Fibroblast of lung (primary cell): ENCODE measurements at regions not wholly inside any gene's neighbourhood (a gene's known extent, or its start where the extent isn't known, plus 50 kb on each side); places are given as distances from the start of the nearest gene placed in this dataset.
"Not testable (repeated sequence)": the region's sequence is repeated elsewhere in the genome, so short reads cannot be mapped to it uniquely, and the experiment has no call there.

Source experiments
- DNase-seq, 2 donors: peaks; one replicate each; pipeline versions ENCODE4 v3.0.0 to v3.0.0-alpha.2; 2010; ENCODE audit warnings: low read depth in 2 of 2
- H2AFZ ChIP-seq: 2 replicates; pipeline ENCODE4 v1.5.1; 2012; ENCODE audit warnings: low read length, control low read depth, inconsistent platforms
- H3K27ac ChIP-seq: 2 replicates; pipeline ENCODE4 v1.5.1; 2011; ENCODE audit warnings: low read length, control low read depth; ENCODE audit not compliant: insufficient read depth
- H3K27me3 ChIP-seq: 2 replicates; pipeline ENCODE4 v1.5.1; 2011; ENCODE audit warnings: mild to moderate bottlenecking, low read length; ENCODE audit not compliant: control insufficient read depth, insufficient read depth
- H3K36me3 ChIP-seq: 2 replicates; pipeline ENCODE4 v1.5.1; 2011; ENCODE audit warnings: low read length; ENCODE audit not compliant: control insufficient read depth, insufficient read depth
- H3K4me1 ChIP-seq: 2 replicates; pipeline ENCODE4 v1.5.1; 2011; ENCODE audit warnings: low read length; ENCODE audit not compliant: control insufficient read depth, insufficient read depth; ENCODE audit errors: extremely low read depth
- H3K4me2 ChIP-seq: 2 replicates; pipeline ENCODE4 v1.5.1; 2011; ENCODE audit warnings: low read length, control low read depth; ENCODE audit not compliant: insufficient read depth; ENCODE audit errors: extremely low read depth
- H3K4me3 ChIP-seq, 4 experiments: fragments of 200-600 bp in 1 of 4; sonication (generic) in 1 of 4; replicated peaks in 1 of 4; 2 replicates each; pipeline ENCODE4 v1.5.1; 2011 to 2016; ENCODE audit warnings: low read length in 4 of 4, low read depth in 3 of 4, mild to moderate bottlenecking in 3 of 4, control low read depth in 2 of 4, inconsistent platforms in 1 of 4, mixed read lengths in 1 of 4; ENCODE audit not compliant: insufficient read depth in 1 of 4; ENCODE audit errors: control extremely low read depth in 1 of 4
- H3K79me2 ChIP-seq: 2 replicates; pipeline ENCODE4 v1.5.1; 2012; ENCODE audit warnings: mild to moderate bottlenecking, low read length, inconsistent platforms; ENCODE audit not compliant: control insufficient read depth, insufficient read depth
- H3K9ac ChIP-seq: 2 replicates; pipeline ENCODE4 v1.5.1; 2011; ENCODE audit warnings: mild to moderate bottlenecking, low read length, control low read depth; ENCODE audit not compliant: insufficient read depth
- H3K9me3 ChIP-seq: 2 replicates; pipeline ENCODE4 v1.5.1; 2012; ENCODE audit warnings: low read depth, low read length; ENCODE audit not compliant: control insufficient read depth, insufficient read depth
- H4K20me1 ChIP-seq: 2 replicates; pipeline ENCODE4 v1.5.1; 2011; ENCODE audit warnings: low read length; ENCODE audit not compliant: control insufficient read depth, insufficient read depth; ENCODE audit errors: extremely low read depth
- CTCF ChIP-seq, 2 donors: IDR thresholded peaks in 1 of 2; conservative IDR thresholded peaks in 1 of 2; 1 replicate in 1 of 2; 2 replicates in 1 of 2; pipeline ENCODE4 v1.5.1; 2011 to 2012; ENCODE audit warnings: low read length in 2 of 2, control low read depth in 1 of 2, inconsistent platforms in 1 of 2, low read depth in 1 of 2, mild to moderate bottlenecking in 1 of 2
- EZH2 ChIP-seq: IDR thresholded peaks from 2 replicates; pipeline ENCODE4 v1.5.1; 2012; ENCODE audit warnings: low read length, control low read depth, mild to moderate bottlenecking; ENCODE audit errors: missing control alignments

- Histone ChIP-seq H3K4me1 (no peaks in the 10 kb centered on the region), H3K9ac (no peak overlapping the region), H3K27me3 (no peaks in the 10 kb centered on the region), H3K79me2 (no peaks in the 10 kb centered on the region), H3K4me2 (no peak overlapping the region), H3K27ac (no peak overlapping the region), H3K4me3 (no peak overlapping the region), H2AFZ (no peak overlapping the region), H3K36me3 (no peaks in the 10 kb centered on the region), H4K20me1 (no peaks in the 10 kb centered on the region), H3K9me3 (no peaks in the 10 kb centered on the region)
- no peak for DNase-seq
- TF ChIP-seq CTCF (conservative IDR thresholded peaks at IDR 0.05 in 1 of 2, IDR thresholded peaks at IDR 0.05 in 1 of 2; ENCODE audit: low read depth in 1 of 2, low read length in 2 of 2) (no peak), EZH2 (no peak)
These were observed 135.8 kb upstream of the FOXD4L5 start for GRCh38 chr9:65420771-65421170.

- H2AFZ ChIP-seq, H3K27ac ChIP-seq, H3K4me2 ChIP-seq, H3K27me3 ChIP-seq, H3K36me3 ChIP-seq, H3K9me3 ChIP-seq, H3K4me3 ChIP-seq, H3K9ac ChIP-seq, H4K20me1 ChIP-seq, H3K4me1 ChIP-seq, DNase-seq, H3K79me2 ChIP-seq: not testable (repeated sequence)
These were observed 134.0 kb upstream of the FOXD4L5 start for GRCh38 chr9:65418966-65419365.

- H3K9me3 ChIP-seq, H3K79me2 ChIP-seq, H3K27ac ChIP-seq, H3K9ac ChIP-seq, H3K4me2 ChIP-seq, H3K4me3 ChIP-seq, H3K4me1 ChIP-seq, H3K27me3 ChIP-seq, H4K20me1 ChIP-seq, DNase-seq, H2AFZ ChIP-seq, H3K36me3 ChIP-seq: not testable (repeated sequence)
These were observed 131.9 kb upstream of the FOXD4L5 start for GRCh38 chr9:65416948-65417347.

GRCh38 chr9:65414249-65414648, 129.2 kb upstream of the FOXD4L5 start:
- H3K36me3 ChIP-seq, H3K27ac ChIP-seq, H4K20me1 ChIP-seq, H3K9me3 ChIP-seq, H3K27me3 ChIP-seq, H3K79me2 ChIP-seq, DNase-seq, H3K4me2 ChIP-seq, H2AFZ ChIP-seq, H3K4me1 ChIP-seq, H3K4me3 ChIP-seq, H3K9ac ChIP-seq: not testable (repeated sequence)

- not testable (repeated sequence) for H3K79me2 ChIP-seq, H3K9ac ChIP-seq, H3K4me1 ChIP-seq, H3K27me3 ChIP-seq, H3K36me3 ChIP-seq, H3K4me2 ChIP-seq, H2AFZ ChIP-seq, H4K20me1 ChIP-seq, H3K4me3 ChIP-seq, H3K9me3 ChIP-seq, H3K27ac ChIP-seq, DNase-seq
These were observed 128.4 kb upstream of the FOXD4L5 start for GRCh38 chr9:65413371-65413770.
